Breast epithelium (tissue), 4 donors: ENCODE measurements at regions not wholly inside any gene's neighbourhood (a gene's known extent, or its start where the extent isn't known, plus 50 kb on each side); places are given as distances from the start of the nearest gene placed in this dataset.

ENCODE experiments used
- DNase-seq, 2 donors: peaks; one replicate each; pipeline ENCODE4 v3.0.0-alpha.2; 2019; ENCODE audit warnings: low spot score in 2 of 2
- H3K27ac ChIP-seq, 2 donors: fragments of 200-600 bp; sonication (generic) in 1 of 2; one replicate each; pipeline ENCODE4 v1.5.1; 2016 to 2019; ENCODE audit warnings: mild to moderate bottlenecking in 1 of 2
- H3K27me3 ChIP-seq, 2 donors: fragments of 200-600 bp; sonication (generic) in 1 of 2; one replicate each; pipeline versions ENCODE4 v1.5.1 to v1.6.0; 2017 to 2019; ENCODE audit warnings: control low read depth in 1 of 2, mild to moderate bottlenecking in 1 of 2
- H3K36me3 ChIP-seq: fragments of 200-600 bp; one replicate; pipeline ENCODE4 v1.5.1; 2019
- H3K4me1 ChIP-seq, 2 donors: fragments of 200-600 bp; sonication (generic); one replicate each; pipeline ENCODE4 v1.5.1; 2016 to 2019; ENCODE audit warnings: control low read depth in 1 of 2
- H3K4me3 ChIP-seq, 3 donors: fragments of 200-600 bp; sonication (generic); 1 replicate in 2 of 3; 2 replicates in 1 of 3; pipeline ENCODE4 v1.5.1; 2016 to 2019; ENCODE audit warnings: mild to moderate bottlenecking in 3 of 3, moderate library complexity in 2 of 3
- H3K9me3 ChIP-seq, 2 donors: fragments of 200-600 bp; sonication (generic) in 1 of 2; one replicate each; pipeline ENCODE4 v1.5.1; 2016 to 2019; ENCODE audit warnings: control low read depth in 1 of 2
- CTCF ChIP-seq, 3 donors: fragments of 450-650 bp; IDR thresholded peaks; one replicate each; pipeline ENCODE4 v1.5.1; 2016 to 2017; ENCODE audit warnings: antibody characterized with exemption in 3 of 3, mild to moderate bottlenecking in 3 of 3, moderate library complexity in 3 of 3
- POLR2A ChIP-seq: fragments of 450-650 bp; IDR thresholded peaks from one replicate; pipeline ENCODE4 v1.6.1; 2016; ENCODE audit warnings: antibody characterized with exemption, mild to moderate bottlenecking, moderate library complexity
- POLR2AphosphoS5 ChIP-seq, 3 donors: sonication (generic); formaldehyde crosslinking; IDR thresholded peaks; one replicate each; pipeline ENCODE4 v1.6.1; 2017; ENCODE audit warnings: antibody characterized with exemption in 3 of 3
- intact Hi-C: fragments of 100-400 bp; cut with DNase I; formaldehyde crosslinking; loops from one replicate; pipeline ENCODE4 v1.15.1; 2023; ENCODE audit warnings: low total_unique reads

GRCh38 chr16:85232369-85233142 lies 120.3 kb upstream of the CIBAR2 start:
- no peak for DNase-seq
- H3K4me3 ChIP-seq: no peak overlapping the region

GRCh38 chr16:85233516-85233915 lies 121.2 kb upstream of the CIBAR2 start:
- intact Hi-C loops: no loop called here
- Histone ChIP-seq H3K36me3 (no peaks in the 10 kb centered on the region), H3K9me3 (no peaks in the 10 kb centered on the region), H3K27me3 (no peaks in the 10 kb centered on the region), H3K4me3 (no peak overlapping the region), H3K27ac (no peak overlapping the region), H3K4me1 (peaks cover 0 to 3% of the 10 kb centered on the region in 2 donors)
- DNase-seq: no peak
- TF ChIP-seq POLR2A (no peak), CTCF (IDR thresholded peaks at IDR 0.05) (no peak), POLR2AphosphoS5 (IDR thresholded peaks at IDR 0.05) (no peak)

More at GRCh38 chr16:85232369-85233142, 120.3 kb upstream of the CIBAR2 start:
- TF ChIP-seq POLR2A: no peak
- intact Hi-C loops: no loop called here
- no peaks in the 10 kb centered on the region for H3K9me3 ChIP-seq
- no peaks in the 10 kb centered on the region for H3K36me3 ChIP-seq
- H3K4me1 ChIP-seq: peaks cover 0 to 3% of the 10 kb centered on the region in 2 donors
- no peaks in the 10 kb centered on the region for H3K27me3 ChIP-seq
- peak overlapping the region in 1 of 2 donors; percentile 10 for H3K27ac ChIP-seq

GRCh38 chr16:85234310-85235204 lies 122.3 kb upstream of the CIBAR2 start:
- peaks cover 0 to 3% of the 10 kb centered on the region in 2 donors for H3K4me1 ChIP-seq
- intact Hi-C loops: no loop called here
- peak overlapping the region; percentile 38 to 70 (median 50) for H3K4me3 ChIP-seq
- TF ChIP-seq POLR2A: no peak
- TF ChIP-seq CTCF (IDR thresholded peaks at IDR 0.05): no peak
- TF ChIP-seq POLR2AphosphoS5 (IDR thresholded peaks at IDR 0.05): no peak
- peak overlapping the region; percentile 67 to 84 for H3K27ac ChIP-seq
- H3K36me3 ChIP-seq: no peaks in the 10 kb centered on the region
- DNase-seq: no peak
- no peaks in the 10 kb centered on the region for H3K27me3 ChIP-seq
- no peaks in the 10 kb centered on the region for H3K9me3 ChIP-seq

GRCh38 chr16:85235991-85236817 lies 123.9 kb upstream of the CIBAR2 start:
- H3K27me3 ChIP-seq: no peaks in the 10 kb centered on the region
- peaks cover 0 to 3% of the 10 kb centered on the region in 2 donors for H3K4me1 ChIP-seq
- H3K9me3 ChIP-seq: no peaks in the 10 kb centered on the region
- TF ChIP-seq POLR2AphosphoS5 (IDR thresholded peaks at IDR 0.05): no peak
- no peak for TF ChIP-seq POLR2A
- TF ChIP-seq CTCF (IDR thresholded peaks at IDR 0.05): no peak
- intact Hi-C loops: no loop called here
- H3K27ac ChIP-seq: peak overlapping the region in 1 of 2 donors; percentile 84
- no peaks in the 10 kb centered on the region for H3K36me3 ChIP-seq
- H3K4me3 ChIP-seq: peak overlapping the region; percentile 38 to 70 (median 50)
- DNase-seq: no peak

- TF ChIP-seq CTCF (IDR thresholded peaks at IDR 0.05) (no peak), POLR2A (no peak), POLR2AphosphoS5 (IDR thresholded peaks at IDR 0.05) (no peak)
- Histone ChIP-seq H3K36me3 (no peaks in the 10 kb centered on the region), H3K4me3 (no peak overlapping the region), H3K9me3 (no peaks in the 10 kb centered on the region), H3K27me3 (no peaks in the 10 kb centered on the region), H3K27ac (no peak overlapping the region), H3K4me1 (peaks cover 0 to 3% of the 10 kb centered on the region in 2 donors)
- DNase-seq: no peak
- intact Hi-C loops: no loop called here
Observed at GRCh38 chr16:85236818-85237150, 124.5 kb upstream of the CIBAR2 start.
